KMS-11 (cell line): ENCODE measurements at regions not wholly inside any gene's neighbourhood (a gene's known extent, or its start where the extent isn't known, plus 50 kb on each side); places are given as distances from the start of the nearest gene placed in this dataset.

Experiments
- H2AFZ ChIP-seq: fragments of 200-600 bp; sonication (generic); 2 replicates; pipeline ENCODE4 v1.6.1; 2016; ENCODE audit warnings: antibody characterized with exemption, mixed run types, low read depth
- H3K27ac ChIP-seq: fragments of 200-600 bp; sonication (generic); 2 replicates; pipeline ENCODE4 v1.6.1; 2016; ENCODE audit warnings: mild to moderate bottlenecking, mixed run types
- H3K27me3 ChIP-seq: fragments of 200-600 bp; sonication (generic); 2 replicates; pipeline ENCODE4 v1.6.1; 2017; ENCODE audit warnings: mild to moderate bottlenecking, low read depth, mixed run types, moderate library complexity; ENCODE audit not compliant: insufficient read depth
- H3K36me3 ChIP-seq: fragments of 200-600 bp; sonication (generic); 2 replicates; pipeline ENCODE4 v1.6.1; 2017; ENCODE audit warnings: mild to moderate bottlenecking, mixed run types; ENCODE audit not compliant: insufficient read depth
- H3K4me1 ChIP-seq: fragments of 200-600 bp; sonication (generic); 2 replicates; pipeline ENCODE4 v1.6.1; 2016; ENCODE audit warnings: mild to moderate bottlenecking, low read depth, mixed run types; ENCODE audit not compliant: poor library complexity, severe bottlenecking
- H3K4me2 ChIP-seq: fragments of 200-600 bp; sonication (generic); 2 replicates; pipeline ENCODE4 v1.7.0; 2016; ENCODE audit warnings: mild to moderate bottlenecking, mixed run types
- H3K4me3 ChIP-seq: fragments of 200-600 bp; sonication (generic); IDR thresholded peaks from 2 replicates; pipeline ENCODE4 v1.6.1; 2017; ENCODE audit warnings: low read depth, low read length, mixed read lengths; ENCODE audit not compliant: insufficient read depth
- H3K79me2 ChIP-seq: fragments of 200-600 bp; sonication (generic); 2 replicates; pipeline ENCODE4 v1.6.1; 2016; ENCODE audit warnings: low read depth, mixed run types; ENCODE audit not compliant: insufficient read depth
- H3K9ac ChIP-seq: fragments of 200-600 bp; sonication (generic); 2 replicates; pipeline ENCODE4 v1.6.1; 2016; ENCODE audit warnings: mild to moderate bottlenecking, mixed run types
- H4K20me1 ChIP-seq: fragments of 200-600 bp; sonication (generic); 2 replicates; pipeline ENCODE4 v1.6.1; 2016; ENCODE audit warnings: mild to moderate bottlenecking, mixed run types; ENCODE audit not compliant: insufficient read depth
- TF ChIP-seq, protein P1 (sequence below): fragments of 200-600 bp; sonication (generic); conservative IDR thresholded peaks from 2 replicates; pipeline ENCODE4 v1.6.1; 2017; ENCODE audit warnings: low read depth, mild to moderate bottlenecking, antibody characterized with exemption, low read length, moderate library complexity, mixed read lengths

DNA sequence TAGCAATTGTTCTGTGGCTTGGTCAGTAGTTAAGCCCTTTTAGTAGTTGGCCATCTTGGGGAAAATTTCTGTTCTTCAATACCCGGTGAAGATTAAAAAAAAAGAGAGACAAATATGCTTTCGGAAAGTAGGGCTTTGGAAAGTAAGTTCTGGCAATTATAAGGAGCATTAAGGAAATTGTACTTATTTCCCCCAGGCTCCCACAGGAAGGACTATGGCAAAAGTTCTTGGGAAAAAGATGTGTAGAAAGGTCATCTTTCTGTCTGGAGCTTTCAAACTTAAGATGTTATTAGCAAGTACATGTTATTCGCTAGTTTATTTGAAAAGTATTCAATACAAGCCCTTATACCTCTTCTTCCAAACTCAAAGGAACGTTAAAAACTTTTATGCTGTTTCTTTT, 144.5 kb downstream of the MTX2 start:
- H2AFZ ChIP-seq, result no peak overlapping the region
- H3K4me1 ChIP-seq, result peaks cover 10% of the 10 kb centered on the region
- no peak overlapping the region for H3K4me3 ChIP-seq
- H3K27ac ChIP-seq, result no peak overlapping the region
- no peaks in the 10 kb centered on the region for H3K27me3 ChIP-seq
- H3K4me2 ChIP-seq, result no peak overlapping the region
- H4K20me1 ChIP-seq, result no peaks in the 10 kb centered on the region
- no peaks in the 10 kb centered on the region; the same call in 1 of the 2 replicates for H3K36me3 ChIP-seq
- TF ChIP-seq, protein P1, sequence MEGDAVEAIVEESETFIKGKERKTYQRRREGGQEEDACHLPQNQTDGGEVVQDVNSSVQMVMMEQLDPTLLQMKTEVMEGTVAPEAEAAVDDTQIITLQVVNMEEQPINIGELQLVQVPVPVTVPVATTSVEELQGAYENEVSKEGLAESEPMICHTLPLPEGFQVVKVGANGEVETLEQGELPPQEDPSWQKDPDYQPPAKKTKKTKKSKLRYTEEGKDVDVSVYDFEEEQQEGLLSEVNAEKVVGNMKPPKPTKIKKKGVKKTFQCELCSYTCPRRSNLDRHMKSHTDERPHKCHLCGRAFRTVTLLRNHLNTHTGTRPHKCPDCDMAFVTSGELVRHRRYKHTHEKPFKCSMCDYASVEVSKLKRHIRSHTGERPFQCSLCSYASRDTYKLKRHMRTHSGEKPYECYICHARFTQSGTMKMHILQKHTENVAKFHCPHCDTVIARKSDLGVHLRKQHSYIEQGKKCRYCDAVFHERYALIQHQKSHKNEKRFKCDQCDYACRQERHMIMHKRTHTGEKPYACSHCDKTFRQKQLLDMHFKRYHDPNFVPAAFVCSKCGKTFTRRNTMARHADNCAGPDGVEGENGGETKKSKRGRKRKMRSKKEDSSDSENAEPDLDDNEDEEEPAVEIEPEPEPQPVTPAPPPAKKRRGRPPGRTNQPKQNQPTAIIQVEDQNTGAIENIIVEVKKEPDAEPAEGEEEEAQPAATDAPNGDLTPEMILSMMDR, result no peak
- H3K9ac ChIP-seq, result no peak overlapping the region
- H3K79me2 ChIP-seq, result no peaks in the 10 kb centered on the region

DNA sequence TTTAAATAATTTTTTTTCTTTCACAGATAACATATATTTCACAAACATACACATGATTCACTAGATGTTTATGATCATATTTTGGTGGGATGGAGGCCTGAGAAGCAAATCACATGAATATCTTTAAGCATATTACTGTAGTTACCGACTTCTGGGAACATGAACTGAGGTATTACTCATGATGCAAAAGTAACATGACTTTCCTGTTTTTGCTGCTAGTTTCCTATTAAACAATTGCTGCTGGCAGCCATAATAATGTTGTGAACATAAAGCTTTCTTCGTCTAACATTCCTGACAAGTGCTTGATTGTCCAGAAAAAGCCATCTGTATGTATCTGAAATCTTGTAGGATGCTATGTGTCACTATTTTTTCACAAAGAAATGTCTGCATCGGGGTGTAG, 145.4 kb downstream of the MTX2 start:
- H3K79me2 ChIP-seq, result no peaks in the 10 kb centered on the region
- no peaks in the 10 kb centered on the region; the same call in 1 of the 2 replicates for H3K36me3 ChIP-seq
- peaks cover 1% of the 10 kb centered on the region for H3K4me1 ChIP-seq
- no peaks in the 10 kb centered on the region for H4K20me1 ChIP-seq
- no peak overlapping the region for H3K4me2 ChIP-seq
- H3K4me3 ChIP-seq, result no peak overlapping the region
- TF ChIP-seq, protein P1, result no peak
- no peak overlapping the region for H3K27ac ChIP-seq
- no peak overlapping the region for H3K9ac ChIP-seq
- no peak overlapping the region for H2AFZ ChIP-seq
- H3K27me3 ChIP-seq, result no peaks in the 10 kb centered on the region

DNA sequence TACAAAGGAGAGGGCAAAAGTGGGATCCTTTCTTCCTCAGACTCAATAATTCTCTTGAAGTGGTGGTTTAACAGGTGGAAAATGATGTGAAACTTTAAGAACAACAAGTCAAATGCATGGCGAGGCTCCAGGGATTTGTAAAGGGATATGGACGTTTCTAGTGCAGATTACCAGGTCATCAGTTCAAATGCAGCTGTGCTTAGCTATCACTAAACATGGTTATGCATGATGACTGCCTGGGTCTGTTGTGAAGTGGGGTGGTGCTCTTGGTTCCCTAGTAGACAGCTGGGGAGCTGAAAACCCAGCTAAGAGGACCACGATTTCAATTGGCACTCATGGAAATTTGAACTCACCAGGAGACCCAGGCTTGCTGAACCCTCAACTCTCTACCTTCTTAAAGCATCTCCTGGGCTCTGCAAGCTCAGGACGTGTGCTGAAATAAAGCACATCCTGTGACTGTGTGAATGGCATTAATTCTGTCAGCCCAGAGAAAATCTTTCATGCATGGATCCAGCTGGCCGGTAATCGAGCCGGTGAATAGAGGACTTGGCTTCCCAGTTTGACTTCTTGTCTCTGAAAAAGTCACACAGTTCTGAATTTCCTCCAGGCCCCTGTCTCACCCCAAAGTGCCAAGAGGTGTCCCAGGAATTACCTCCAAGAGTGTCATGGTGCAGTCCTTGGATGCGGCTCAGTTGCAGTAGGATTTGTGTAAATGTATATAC, 146.1 kb downstream of the MTX2 start:
- H3K79me2 ChIP-seq, result no peaks in the 10 kb centered on the region
- no peaks in the 10 kb centered on the region for H3K4me1 ChIP-seq
- no peaks in the 10 kb centered on the region for H3K27me3 ChIP-seq
- no peak overlapping the region for H3K9ac ChIP-seq
- H3K4me3 ChIP-seq, result no peak overlapping the region
- no peak overlapping the region for H2AFZ ChIP-seq
- H3K36me3 ChIP-seq, result no peaks in the 10 kb centered on the region; the same call in 1 of the 2 replicates
- TF ChIP-seq, protein P1, result no peak
- no peak overlapping the region for H3K27ac ChIP-seq
- no peak overlapping the region for H3K4me2 ChIP-seq
- H4K20me1 ChIP-seq, result no peaks in the 10 kb centered on the region

GRCh38 chr2:176415937-176416499, 146.8 kb downstream of the MTX2 start:
- no peak overlapping the region for H3K27ac ChIP-seq
- TF ChIP-seq, protein P1, result no peak
- no peaks in the 10 kb centered on the region for H3K27me3 ChIP-seq
- no peak overlapping the region for H2AFZ ChIP-seq
- no peaks in the 10 kb centered on the region for H3K36me3 ChIP-seq
- H3K9ac ChIP-seq, result no peak overlapping the region
- H3K79me2 ChIP-seq, result no peaks in the 10 kb centered on the region
- no peak overlapping the region for H3K4me3 ChIP-seq
- no peaks in the 10 kb centered on the region for H3K4me1 ChIP-seq
- no peaks in the 10 kb centered on the region for H4K20me1 ChIP-seq
- no peak overlapping the region for H3K4me2 ChIP-seq
